WI38 (cell line): ENCODE measurements at regions not wholly inside any gene's neighbourhood (a gene's known extent, or its start where the extent isn't known, plus 50 kb on each side); places are given as distances from the start of the nearest gene placed in this dataset.

Source experiments
- H3K4me3 ChIP-seq: 2 replicates; pipeline ENCODE4 v1.5.1; 2011; ENCODE audit warnings: low read depth, mild to moderate bottlenecking, control low read depth, low read length
- TF ChIP-seq, protein P1 (sequence below): IDR thresholded peaks from 2 replicates; pipeline ENCODE4 v1.5.1; 2012; ENCODE audit warnings: low read depth, mild to moderate bottlenecking, control low read depth, low read length

DNA sequence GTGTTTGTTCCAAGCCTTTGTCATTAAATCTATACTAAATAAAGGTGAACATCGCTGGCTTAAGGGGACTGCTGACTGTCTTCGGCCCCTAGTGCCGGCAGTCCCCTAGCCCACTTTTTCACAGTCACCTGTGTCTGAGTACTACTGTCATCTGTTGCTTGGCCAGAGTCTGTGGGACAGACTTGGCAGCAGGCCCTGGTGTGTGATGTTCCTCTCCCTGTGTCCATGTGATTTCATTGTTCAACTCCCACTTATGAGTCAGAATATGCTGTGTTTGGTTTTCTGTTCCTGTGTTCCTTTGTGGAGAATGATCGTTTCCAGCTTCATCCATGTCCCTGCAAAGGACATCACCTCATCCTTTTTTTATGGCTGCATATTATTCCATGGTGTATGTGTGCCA lies 133.4 kb downstream of the HAO1 start:
- TF ChIP-seq, protein P1, sequence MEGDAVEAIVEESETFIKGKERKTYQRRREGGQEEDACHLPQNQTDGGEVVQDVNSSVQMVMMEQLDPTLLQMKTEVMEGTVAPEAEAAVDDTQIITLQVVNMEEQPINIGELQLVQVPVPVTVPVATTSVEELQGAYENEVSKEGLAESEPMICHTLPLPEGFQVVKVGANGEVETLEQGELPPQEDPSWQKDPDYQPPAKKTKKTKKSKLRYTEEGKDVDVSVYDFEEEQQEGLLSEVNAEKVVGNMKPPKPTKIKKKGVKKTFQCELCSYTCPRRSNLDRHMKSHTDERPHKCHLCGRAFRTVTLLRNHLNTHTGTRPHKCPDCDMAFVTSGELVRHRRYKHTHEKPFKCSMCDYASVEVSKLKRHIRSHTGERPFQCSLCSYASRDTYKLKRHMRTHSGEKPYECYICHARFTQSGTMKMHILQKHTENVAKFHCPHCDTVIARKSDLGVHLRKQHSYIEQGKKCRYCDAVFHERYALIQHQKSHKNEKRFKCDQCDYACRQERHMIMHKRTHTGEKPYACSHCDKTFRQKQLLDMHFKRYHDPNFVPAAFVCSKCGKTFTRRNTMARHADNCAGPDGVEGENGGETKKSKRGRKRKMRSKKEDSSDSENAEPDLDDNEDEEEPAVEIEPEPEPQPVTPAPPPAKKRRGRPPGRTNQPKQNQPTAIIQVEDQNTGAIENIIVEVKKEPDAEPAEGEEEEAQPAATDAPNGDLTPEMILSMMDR = no peak
- H3K4me3 ChIP-seq = no peak overlapping the region

DNA sequence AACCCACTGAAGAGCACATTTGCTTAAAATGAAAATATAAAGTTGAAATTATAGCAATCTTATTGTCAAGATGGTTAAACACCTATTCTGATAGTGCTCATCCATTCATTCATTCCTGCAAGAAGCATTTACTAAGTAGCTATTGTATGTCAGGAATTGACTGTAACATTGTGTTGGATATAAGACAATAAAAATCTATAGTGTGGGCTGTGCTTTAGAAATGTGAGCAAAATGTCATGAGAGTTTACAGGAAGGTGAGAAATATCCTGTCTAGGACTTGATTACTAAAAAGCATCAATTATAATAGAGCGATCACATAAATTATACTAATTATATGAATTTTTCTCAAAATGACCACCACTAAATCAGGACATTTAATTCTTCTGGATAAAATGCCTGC lies 123.0 kb downstream of the HAO1 start:
- TF ChIP-seq, protein P1 = no peak
- no peak overlapping the region for H3K4me3 ChIP-seq

DNA sequence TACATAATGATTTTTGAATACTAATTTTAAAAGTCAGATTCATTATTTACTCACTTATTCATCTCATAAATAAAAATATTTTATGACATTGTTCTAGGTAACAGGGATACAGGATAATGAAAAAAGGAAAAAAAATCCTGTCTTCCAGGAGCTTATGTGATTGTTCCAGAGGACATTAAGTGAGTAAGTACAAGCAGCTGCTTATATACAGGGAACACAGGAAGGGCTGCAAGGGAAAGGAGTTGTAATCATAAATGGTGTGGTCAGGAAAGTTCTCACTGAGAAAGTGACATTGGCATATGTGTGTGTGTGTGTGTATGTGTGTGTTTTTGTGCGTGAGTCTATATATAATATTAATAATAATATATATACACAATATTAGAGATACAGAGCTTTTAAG lies 121.8 kb downstream of the HAO1 start:
- H3K4me3 ChIP-seq = no peak overlapping the region
- TF ChIP-seq, protein P1 = no peak

DNA sequence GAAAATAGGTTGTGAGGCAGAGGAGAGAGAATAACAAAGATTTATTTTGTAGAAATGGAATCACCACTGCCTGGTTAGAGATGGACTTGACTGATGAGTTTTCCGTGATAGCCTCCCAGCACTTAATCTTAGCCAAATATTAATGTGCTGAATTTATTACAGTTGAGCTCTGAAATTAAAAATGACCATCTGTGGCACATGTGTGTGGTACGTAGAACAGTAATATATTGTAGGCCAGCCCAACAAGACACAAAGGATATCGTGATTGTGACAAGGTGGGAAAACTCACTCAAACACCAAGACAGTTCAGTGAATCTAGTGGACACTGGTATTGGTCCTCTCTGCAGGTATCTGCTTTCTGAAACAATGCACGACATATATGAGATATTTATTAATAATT lies 119.4 kb downstream of the HAO1 start:
- no peak overlapping the region for H3K4me3 ChIP-seq
- TF ChIP-seq, protein P1 = no peak

DNA sequence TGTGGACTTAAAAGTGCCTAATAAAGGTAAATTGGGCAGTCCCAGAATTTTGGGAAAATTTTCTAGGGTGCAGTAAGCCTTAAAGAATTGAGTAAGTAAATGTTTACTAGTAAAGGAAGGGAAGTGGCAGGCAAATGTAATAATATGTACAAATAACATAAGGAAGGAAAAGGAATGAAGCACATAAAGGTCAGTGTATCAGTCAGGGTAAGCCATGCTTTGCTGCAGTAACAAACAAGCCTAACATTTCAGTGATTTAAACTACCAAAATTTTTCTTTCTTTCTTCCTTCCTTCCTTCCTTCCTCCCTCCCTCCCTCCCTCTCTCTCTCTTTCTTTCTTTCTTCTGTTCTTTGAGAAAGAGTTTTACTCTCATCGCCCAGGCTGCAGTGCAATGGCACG lies 117.5 kb downstream of the HAO1 start:
- no peak overlapping the region for H3K4me3 ChIP-seq
- TF ChIP-seq, protein P1 = no peak

DNA sequence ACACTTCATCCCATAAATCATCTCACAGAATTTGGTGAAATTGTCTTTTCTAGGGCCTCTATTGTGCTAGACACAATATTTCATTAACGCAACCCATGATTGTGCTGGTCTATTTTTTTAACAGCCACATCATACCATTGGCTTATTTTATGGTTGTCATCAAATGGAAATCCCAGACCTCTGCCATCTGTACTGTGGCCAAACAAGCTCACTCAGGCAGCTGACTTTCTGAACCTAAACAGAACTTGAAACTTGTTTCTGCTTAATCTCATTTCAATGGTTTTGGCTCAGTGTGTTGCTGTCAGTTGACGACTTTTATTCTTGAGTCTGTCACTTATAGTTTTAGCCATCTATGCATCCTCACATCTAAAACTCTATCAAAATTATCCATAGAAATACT lies 111.8 kb downstream of the HAO1 start:
- TF ChIP-seq, protein P1 = no peak

DNA sequence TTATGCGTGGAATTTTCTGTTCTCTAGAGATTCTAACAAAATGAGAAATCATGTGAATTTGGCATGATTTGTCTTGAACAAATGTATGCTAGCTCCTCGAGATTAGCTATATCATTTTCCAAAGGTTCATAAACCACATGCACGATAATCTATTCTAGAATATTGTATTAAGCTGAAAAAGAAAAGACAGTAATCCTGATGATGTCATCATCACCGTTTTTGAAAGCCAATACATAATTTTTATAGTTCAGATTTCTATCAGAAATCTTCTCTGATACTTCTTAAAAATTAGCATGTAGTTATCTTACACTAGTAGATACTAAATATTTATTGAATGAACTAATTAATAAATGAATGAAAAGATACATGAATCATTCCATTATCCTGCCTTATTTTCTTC lies 111.2 kb downstream of the HAO1 start:
- H3K4me3 ChIP-seq = no peak overlapping the region
- TF ChIP-seq, protein P1 = no peak

More for the DNA sequence above, 111.8 kb downstream of the HAO1 start:
- no peak overlapping the region for H3K4me3 ChIP-seq
